K562 (cell line): ENCODE measurements at regions not wholly inside any gene's neighbourhood (a gene's known extent, or its start where the extent isn't known, plus 50 kb on each side); places are given as distances from the start of the nearest gene placed in this dataset.

ENCODE experiments used
- ATAC-seq: fragments of 200-7000 bp; cut with Tn5 transposase; 3 replicates; pipeline ENCODE4 v1.9.1; 2020; ENCODE audit warnings: moderate library complexity
- BruUV-seq: library from RNA; stranded (reverse); fragments of 400-500 nt; replicated peaks from 2 replicates; lab custom pipeline; 2021; lab: Mats Ljungman, UMichigan
- CTCF ChIA-PET: fragments of 300-600 bp; formaldehyde crosslinking; extraction: SDS; loops from one replicate; lab custom pipeline; 2021; ENCODE audit warnings: low intra/inter-chr PET ratio; lab: Yijun Ruan, JAX
- POLR2A ChIA-PET: fragments of 300-600, 350-650 bp; sonication (Branson Sonifier 250); formaldehyde crosslinking; extraction: SDS; loops from one replicate; lab custom pipeline; 2021; ENCODE audit warnings: antibody characterized with exemption, inconsistent platforms; lab: Yijun Ruan, JAX
- DNase-seq, 4 experiments: peaks; one replicate each; pipeline versions ENCODE4 v3.0.0 to v3.0.0-alpha.2; 2011 to 2018; ENCODE audit warnings: low spot score in 3 of 4, mixed read lengths in 3 of 4; ENCODE audit errors: extremely low read depth in 1 of 4
- FAIRE-seq: peaks from 2 replicates; lab custom pipeline; 2011; peaks lifted over from hg19 to GRCh38; lab: Jason Lieb, UNC
- H2AFZ ChIP-seq: 2 replicates; pipeline ENCODE4 v1.6.0; 2011; ENCODE audit warnings: low read depth, low read length, control low read depth, inconsistent platforms
- H3K27ac ChIP-seq: fragments of 200-600 bp; 3 replicates; pipeline ENCODE4 v1.8.0; 2011; ENCODE audit warnings: low read depth, mild to moderate bottlenecking, control low read depth, inconsistent platforms, low read length, moderate library complexity, mixed read lengths; ENCODE audit errors: extremely low read depth
- H3K27me3 ChIP-seq, 2 experiments: fragments of 300-600 bp in 1 of 2; 2 replicates in 1 of 2; 3 replicates in 1 of 2; pipeline versions ENCODE4 v1.6.0 to v1.8.0; 2011; ENCODE audit warnings: inconsistent platforms in 2 of 2, low read length in 2 of 2, mild to moderate bottlenecking in 1 of 2, mixed read lengths in 1 of 2, moderate library complexity in 1 of 2; ENCODE audit not compliant: control insufficient read depth in 2 of 2, insufficient read depth in 2 of 2
- H3K36me3 ChIP-seq: fragments of 300-600 bp; 3 replicates; pipeline ENCODE4 v1.8.0; 2011; ENCODE audit warnings: mild to moderate bottlenecking, low read length, inconsistent platforms; ENCODE audit not compliant: control insufficient read depth, insufficient read depth
- H3K4me1 ChIP-seq, 2 experiments: fragments of 200-600 bp in 1 of 2; replicated peaks in 1 of 2; 2 replicates in 1 of 2; 3 replicates in 1 of 2; pipeline versions ENCODE4 v1.5.1 to v1.8.0; 2011; ENCODE audit warnings: inconsistent platforms in 2 of 2, low read length in 2 of 2, mild to moderate bottlenecking in 1 of 2, mixed read lengths in 1 of 2, moderate library complexity in 1 of 2; ENCODE audit not compliant: control insufficient read depth in 2 of 2, insufficient read depth in 2 of 2
- H3K4me2 ChIP-seq: 2 replicates; pipeline ENCODE4 v1.6.1; 2011; ENCODE audit warnings: low read length, control low read depth, inconsistent platforms, mixed read lengths; ENCODE audit not compliant: insufficient read depth
- H3K4me3 ChIP-seq: fragments of 200-600 bp; sonication (generic), shearing (Covaris generic); 2 replicates; pipeline ENCODE4 v1.5.1; 2016; ENCODE audit warnings: control low read depth, inconsistent platforms
- H3K79me2 ChIP-seq: fragments of 200-600 bp; 3 replicates; pipeline ENCODE4 v1.8.0; 2011; ENCODE audit warnings: low read length, inconsistent platforms; ENCODE audit not compliant: control insufficient read depth, insufficient read depth
- H3K9ac ChIP-seq, 2 experiments: 2 replicates each; pipeline versions ENCODE4 v1.6.0 to v1.6.1; 2011; ENCODE audit warnings: low read depth in 2 of 2, low read length in 2 of 2, control low read depth in 1 of 2, inconsistent platforms in 1 of 2, mild to moderate bottlenecking in 1 of 2, mixed read lengths in 1 of 2; ENCODE audit not compliant: insufficient read depth in 1 of 2
- H3K9me1 ChIP-seq: one replicate; pipeline ENCODE4 v1.6.0; 2011; ENCODE audit warnings: inconsistent platforms, mild to moderate bottlenecking, low read length, moderate library complexity; ENCODE audit not compliant: control insufficient read depth, insufficient read depth
- H3K9me3 ChIP-seq: replicated peaks from 2 replicates; pipeline ENCODE4 v1.5.1; 2011; ENCODE audit warnings: low read depth, low read length, inconsistent platforms; ENCODE audit not compliant: control insufficient read depth, insufficient read depth
- H4K20me1 ChIP-seq: replicated peaks from 2 replicates; pipeline ENCODE4 v1.6.1; 2011; ENCODE audit warnings: low read length, inconsistent platforms, mixed read lengths; ENCODE audit not compliant: control insufficient read depth, insufficient read depth
- CREM ChIP-seq: IDR thresholded peaks from 2 replicates; pipeline ENCODE4 v1.6.1; 2014; ENCODE audit warnings: antibody characterized with exemption, low read depth
- EP400 ChIP-seq: fragments of 450-650 bp; IDR thresholded peaks from 2 replicates; pipeline ENCODE4 v1.6.1; 2017; ENCODE audit warnings: antibody characterized with exemption, mild to moderate bottlenecking, moderate library complexity
- TBP ChIP-seq: optimal IDR thresholded peaks from 2 replicates; pipeline ENCODE3; 2011; ENCODE audit warnings: low read depth, low read length, improper control_type of control experiment
- ZNF707 ChIP-seq: fragments of 250-450 bp; sonication (Bioruptor Pico); conservative IDR thresholded peaks from 2 replicates; pipeline ENCODE4 v1.8.0; 2022; ENCODE audit warnings: inconsistent platforms, mild to moderate bottlenecking, moderate library complexity
- WGBS: fragments of 100-300 bp; shearing (Covaris generic); methylation state at CpG from one replicate; pipeline ENCODE4 v1.1.6; 2016; ENCODE audit warnings: low coverage, mixed read lengths; ENCODE audit not compliant: insufficient coverage; ENCODE audit errors: missing lambda C conversion rate; 5-methylcytosine and 5-hydroxymethylcytosine counted together
- in situ Hi-C: fragments of 300-500 bp; cut with MboI; formaldehyde crosslinking; loops from 4 replicates; pipeline ENCODE4 v1.15.0; 2018; ENCODE audit warnings: inconsistent platforms, mixed read lengths
- intact Hi-C: fragments of 100-400 bp; cut with micrococcal nuclease; formaldehyde crosslinking; loops from 2 replicates; pipeline ENCODE4 v1.14.2; 2022
- TF ChIP-seq, protein P1 (sequence below): sonication (generic); formaldehyde crosslinking; IDR thresholded peaks from 2 replicates; pipeline ENCODE4 v1.8.0; 2023; ENCODE audit warnings: mild to moderate bottlenecking, missing genetic modification reagents
- TF ChIP-seq, protein P2 (sequence below): fragments of 250-450 bp; sonication (Bioruptor Pico); IDR thresholded peaks from 2 replicates; pipeline ENCODE4 v1.9.0; 2021; ENCODE audit warnings: mild to moderate bottlenecking, inconsistent platforms
- TF ChIP-seq, protein P3 (sequence below), 2 experiments: fragments of 200-800 bp in 1 of 2; sonication (Bioruptor generic) in 1 of 2; sonication (generic) in 1 of 2; formaldehyde crosslinking in 1 of 2; IDR thresholded peaks in 1 of 2; conservative IDR thresholded peaks in 1 of 2; 2 replicates each; pipeline versions ENCODE4 v1.5.0 to v1.6.1; 2016 to 2020; ENCODE audit warnings: missing compliant biosample characterization in 1 of 2, missing genetic modification characterization in 1 of 2, missing genetic modification reagents in 1 of 2

DNA sequence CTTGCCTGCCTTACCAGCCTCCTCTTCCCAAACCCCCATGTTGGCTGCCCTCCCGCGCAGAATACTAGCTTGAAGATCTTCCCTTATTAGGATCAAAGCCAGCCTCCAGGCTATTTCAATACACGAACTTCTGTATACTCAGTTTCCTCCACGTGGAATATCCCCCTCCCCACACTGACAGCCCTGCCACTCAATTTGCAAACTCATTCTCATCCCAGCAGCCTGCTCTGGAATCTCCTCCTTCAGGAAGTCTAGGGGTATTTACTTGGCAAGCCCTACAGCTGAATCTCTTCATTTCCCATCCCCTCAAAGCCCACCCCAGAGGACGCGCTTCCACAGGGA, 157.0 kb upstream of the SMIM23 start:
- Histone ChIP-seq H3K9me1 (no peaks in the 10 kb centered on the region), H3K4me3 (no peak overlapping the region), H4K20me1 (no peaks in the 10 kb centered on the region), H3K27ac (no peak overlapping the region), H3K36me3 (no peaks in the 10 kb centered on the region), H3K27me3 (peaks cover 11 to 40% of the 10 kb centered on the region in 2 experiments), H3K9ac (no peak overlapping the region), H3K4me2 (no peak overlapping the region), H3K4me1 (peaks cover 0 to 5% of the 10 kb centered on the region in 2 experiments; a peak in 2 of 5 replicates), H3K79me2 (no peaks in the 10 kb centered on the region), H2AFZ (no peak overlapping the region), H3K9me3 (no peaks in the 10 kb centered on the region)
- WGBS, result 1% methylated on average over 6 of the region's 6 CpGs
- in situ Hi-C loops (no loop called here), intact Hi-C loops (no loop called here)
- no TSS peak for BruUV-seq
- CTCF ChIA-PET, result no interaction called here
- ATAC-seq (no peak), DNase-seq (no peak), FAIRE-seq (no peak)
- POLR2A ChIA-PET, result interaction anchor here (0.6 to 1.1 kb wide), 4 partner anchors 8 to 1047 kb away, joined by 3 to 4 read pairs (median 4); no protein-coding TSS in a partner anchor
- no peak for TF ChIP-seq ZNF707 (CRISPR knock-in tag)
- TF ChIP-seq EP400, result no peak
- TF ChIP-seq TBP, result no peak
- TF ChIP-seq, protein P1, sequence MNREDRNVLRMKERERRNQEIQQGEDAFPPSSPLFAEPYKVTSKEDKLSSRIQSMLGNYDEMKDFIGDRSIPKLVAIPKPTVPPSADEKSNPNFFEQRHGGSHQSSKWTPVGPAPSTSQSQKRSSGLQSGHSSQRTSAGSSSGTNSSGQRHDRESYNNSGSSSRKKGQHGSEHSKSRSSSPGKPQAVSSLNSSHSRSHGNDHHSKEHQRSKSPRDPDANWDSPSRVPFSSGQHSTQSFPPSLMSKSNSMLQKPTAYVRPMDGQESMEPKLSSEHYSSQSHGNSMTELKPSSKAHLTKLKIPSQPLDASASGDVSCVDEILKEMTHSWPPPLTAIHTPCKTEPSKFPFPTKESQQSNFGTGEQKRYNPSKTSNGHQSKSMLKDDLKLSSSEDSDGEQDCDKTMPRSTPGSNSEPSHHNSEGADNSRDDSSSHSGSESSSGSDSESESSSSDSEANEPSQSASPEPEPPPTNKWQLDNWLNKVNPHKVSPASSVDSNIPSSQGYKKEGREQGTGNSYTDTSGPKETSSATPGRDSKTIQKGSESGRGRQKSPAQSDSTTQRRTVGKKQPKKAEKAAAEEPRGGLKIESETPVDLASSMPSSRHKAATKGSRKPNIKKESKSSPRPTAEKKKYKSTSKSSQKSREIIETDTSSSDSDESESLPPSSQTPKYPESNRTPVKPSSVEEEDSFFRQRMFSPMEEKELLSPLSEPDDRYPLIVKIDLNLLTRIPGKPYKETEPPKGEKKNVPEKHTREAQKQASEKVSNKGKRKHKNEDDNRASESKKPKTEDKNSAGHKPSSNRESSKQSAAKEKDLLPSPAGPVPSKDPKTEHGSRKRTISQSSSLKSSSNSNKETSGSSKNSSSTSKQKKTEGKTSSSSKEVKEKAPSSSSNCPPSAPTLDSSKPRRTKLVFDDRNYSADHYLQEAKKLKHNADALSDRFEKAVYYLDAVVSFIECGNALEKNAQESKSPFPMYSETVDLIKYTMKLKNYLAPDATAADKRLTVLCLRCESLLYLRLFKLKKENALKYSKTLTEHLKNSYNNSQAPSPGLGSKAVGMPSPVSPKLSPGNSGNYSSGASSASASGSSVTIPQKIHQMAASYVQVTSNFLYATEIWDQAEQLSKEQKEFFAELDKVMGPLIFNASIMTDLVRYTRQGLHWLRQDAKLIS (CRISPR knock-in tag), result no peak
- TF ChIP-seq CREM, result no peak
- TF ChIP-seq, protein P2, sequence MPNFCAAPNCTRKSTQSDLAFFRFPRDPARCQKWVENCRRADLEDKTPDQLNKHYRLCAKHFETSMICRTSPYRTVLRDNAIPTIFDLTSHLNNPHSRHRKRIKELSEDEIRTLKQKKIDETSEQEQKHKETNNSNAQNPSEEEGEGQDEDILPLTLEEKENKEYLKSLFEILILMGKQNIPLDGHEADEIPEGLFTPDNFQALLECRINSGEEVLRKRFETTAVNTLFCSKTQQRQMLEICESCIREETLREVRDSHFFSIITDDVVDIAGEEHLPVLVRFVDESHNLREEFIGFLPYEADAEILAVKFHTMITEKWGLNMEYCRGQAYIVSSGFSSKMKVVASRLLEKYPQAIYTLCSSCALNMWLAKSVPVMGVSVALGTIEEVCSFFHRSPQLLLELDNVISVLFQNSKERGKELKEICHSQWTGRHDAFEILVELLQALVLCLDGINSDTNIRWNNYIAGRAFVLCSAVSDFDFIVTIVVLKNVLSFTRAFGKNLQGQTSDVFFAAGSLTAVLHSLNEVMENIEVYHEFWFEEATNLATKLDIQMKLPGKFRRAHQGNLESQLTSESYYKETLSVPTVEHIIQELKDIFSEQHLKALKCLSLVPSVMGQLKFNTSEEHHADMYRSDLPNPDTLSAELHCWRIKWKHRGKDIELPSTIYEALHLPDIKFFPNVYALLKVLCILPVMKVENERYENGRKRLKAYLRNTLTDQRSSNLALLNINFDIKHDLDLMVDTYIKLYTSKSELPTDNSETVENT (CRISPR knock-in tag), result no peak
- TF ChIP-seq, protein P3, sequence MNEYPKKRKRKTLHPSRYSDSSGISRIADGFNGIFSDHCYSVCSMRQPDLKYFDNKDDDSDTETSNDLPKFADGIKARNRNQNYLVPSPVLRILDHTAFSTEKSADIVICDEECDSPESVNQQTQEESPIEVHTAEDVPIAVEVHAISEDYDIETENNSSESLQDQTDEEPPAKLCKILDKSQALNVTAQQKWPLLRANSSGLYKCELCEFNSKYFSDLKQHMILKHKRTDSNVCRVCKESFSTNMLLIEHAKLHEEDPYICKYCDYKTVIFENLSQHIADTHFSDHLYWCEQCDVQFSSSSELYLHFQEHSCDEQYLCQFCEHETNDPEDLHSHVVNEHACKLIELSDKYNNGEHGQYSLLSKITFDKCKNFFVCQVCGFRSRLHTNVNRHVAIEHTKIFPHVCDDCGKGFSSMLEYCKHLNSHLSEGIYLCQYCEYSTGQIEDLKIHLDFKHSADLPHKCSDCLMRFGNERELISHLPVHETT (CRISPR knock-in tag; conservative IDR thresholded peaks at IDR 0.05 in 1 of 2, IDR thresholded peaks at IDR 0.05 in 1 of 2), result no peak
